ENCODE measurements at regions not wholly inside any gene's neighbourhood (a gene's known extent, or its start where the extent isn't known, plus 50 kb on each side); places are given as distances from the start of the nearest gene placed in this dataset.

GRCh38 chr4:138919094-138919936 is 96.3 kb upstream of the NOCT start:
- FAIRE-seq: no peak

GRCh38 chr4:138918169-138918869 is 97.3 kb upstream of the NOCT start:
- FAIRE-seq: no peak

- no peak for FAIRE-seq
These were observed 98.8 kb upstream of the NOCT start for GRCh38 chr4:138916763-138917162.

DNA sequence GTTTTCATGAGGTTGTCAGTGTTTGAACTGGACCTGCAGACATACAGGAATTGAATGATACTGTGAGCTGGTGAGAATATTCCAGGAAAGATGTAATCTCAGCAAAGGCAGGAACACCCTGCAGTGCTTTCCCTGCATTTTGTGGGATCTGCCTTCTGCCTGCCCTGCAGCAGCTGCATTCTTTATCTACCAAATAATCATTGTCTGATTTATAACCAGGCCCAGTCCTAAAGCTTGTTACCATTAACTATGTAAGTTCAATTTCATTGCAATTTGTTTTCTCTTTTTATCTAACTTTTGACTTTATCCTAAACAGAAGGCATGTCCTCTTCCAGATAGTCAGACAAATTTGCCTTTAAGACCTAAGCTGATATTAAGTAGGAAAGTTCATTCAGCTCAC is 99.8 kb upstream of the NOCT start:
- no peak for FAIRE-seq

DNA sequence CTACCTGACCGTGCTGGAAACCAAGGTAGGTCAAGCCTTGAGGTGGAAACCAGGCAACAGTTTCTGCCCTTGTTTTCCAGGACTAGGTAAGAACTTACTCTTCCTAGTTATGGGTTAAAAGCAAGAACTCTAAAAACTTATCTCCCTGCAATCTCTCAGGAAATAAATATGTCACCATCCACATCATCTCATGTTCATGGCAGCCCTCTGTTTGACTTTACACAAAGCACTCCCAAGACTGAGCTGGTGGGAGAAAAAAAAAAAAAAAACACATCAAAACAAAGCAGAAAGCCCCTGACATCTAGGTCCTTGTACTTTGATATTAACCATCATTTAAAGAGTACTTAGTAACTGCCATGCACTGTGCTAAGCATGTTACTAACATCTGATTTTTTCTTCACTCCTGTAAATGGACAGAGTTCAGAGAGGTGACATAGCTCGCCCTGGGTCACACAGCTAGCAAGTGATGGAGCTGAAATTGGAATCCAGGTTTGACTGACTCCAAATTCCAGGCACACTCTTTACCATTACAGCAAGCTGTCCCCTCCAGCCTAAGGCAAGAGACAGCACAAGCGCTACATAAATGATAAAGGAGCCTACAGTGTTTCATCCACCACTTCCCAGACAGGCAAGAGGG is 102.8 kb upstream of the NOCT start:
- FAIRE-seq: no peak

DNA sequence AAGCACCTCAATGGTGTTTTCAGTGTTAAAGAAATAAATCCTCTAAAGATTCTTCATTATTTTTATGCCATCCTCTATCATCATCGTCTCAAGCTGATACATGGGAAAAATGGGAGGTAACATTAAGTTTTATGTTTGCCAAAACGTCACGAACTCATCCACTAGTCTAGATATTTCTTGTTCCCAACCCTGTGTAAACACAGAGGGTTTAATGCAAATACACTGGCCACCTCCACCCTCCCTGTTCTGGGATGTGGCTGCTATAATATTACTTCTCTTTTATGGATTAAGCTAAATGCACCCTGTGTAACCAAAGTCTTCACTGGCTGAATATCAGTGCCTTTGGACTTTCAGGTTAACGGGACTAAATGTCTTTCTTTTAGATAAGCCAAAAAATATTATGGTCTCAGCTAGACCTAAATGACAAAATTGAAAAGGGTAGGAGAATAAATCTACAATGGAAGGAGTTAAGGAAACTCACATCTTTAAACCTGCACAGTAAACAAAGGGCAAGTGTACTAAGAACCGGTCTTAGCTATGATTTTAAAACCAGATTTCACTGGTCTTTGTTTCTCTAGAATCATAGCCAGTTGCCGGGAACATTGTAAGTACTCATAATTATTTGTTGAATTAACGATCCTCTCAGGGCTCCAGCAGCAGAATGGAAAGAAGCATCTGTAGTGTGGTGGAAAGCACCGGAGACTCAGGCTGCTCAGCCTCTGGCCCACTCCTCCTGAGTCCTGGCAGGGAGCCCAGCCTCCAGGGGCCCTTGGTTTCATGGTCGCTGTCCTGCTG is 103.5 kb upstream of the NOCT start:
- no peak for FAIRE-seq

DNA sequence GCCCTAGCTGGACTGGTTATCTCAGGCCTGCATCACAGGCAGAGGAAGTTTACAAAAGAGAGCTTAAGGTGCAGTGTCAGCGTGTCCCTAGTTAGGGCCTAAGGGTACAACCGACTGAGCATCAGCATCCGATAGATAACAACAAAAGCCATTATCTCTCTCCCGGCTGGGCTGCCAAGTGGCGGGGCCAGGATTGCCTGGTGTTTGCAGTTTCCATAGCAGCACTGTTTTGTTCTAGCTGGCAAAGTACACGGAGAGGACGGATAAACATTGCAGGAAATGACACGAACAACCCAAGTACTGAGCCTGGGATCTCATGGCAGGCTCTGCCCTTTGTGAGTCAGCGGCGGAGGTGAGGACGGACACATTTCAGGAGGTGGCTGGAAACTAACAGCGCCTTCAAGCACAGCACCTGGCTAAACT is 104.7 kb upstream of the NOCT start:
- FAIRE-seq: no peak

GRCh38 chr4:138910195-138910913 is 105.2 kb upstream of the NOCT start:
- FAIRE-seq: no peak

DNA sequence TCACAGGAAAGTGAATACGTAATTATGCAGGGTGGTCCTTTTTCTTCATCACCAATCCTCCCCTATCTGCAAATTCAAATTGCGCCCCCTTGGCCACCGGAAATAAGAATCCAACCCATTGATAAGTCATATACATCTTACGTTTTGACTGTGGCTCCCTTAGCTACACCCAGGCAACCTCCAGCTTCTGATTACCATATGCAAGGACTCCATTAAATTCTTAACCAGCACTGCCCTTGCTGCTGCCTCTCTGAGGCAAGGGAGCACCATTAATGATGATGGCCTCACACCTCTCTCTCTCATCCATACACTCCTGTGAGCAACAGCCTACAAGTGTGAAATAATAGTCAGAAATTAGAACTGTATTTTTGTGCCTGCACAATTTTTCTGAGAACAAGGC is 106.0 kb upstream of the NOCT start:
- no peak for FAIRE-seq

GRCh38 chr4:138908134-138908533 is 107.4 kb upstream of the NOCT start:
- FAIRE-seq: no peak

GRCh38 chr4:138907174-138907573 is 108.4 kb upstream of the NOCT start:
- FAIRE-seq: no peak

GRCh38 chr4:138904793-138905192 is 110.8 kb upstream of the NOCT start:
- FAIRE-seq: no peak

GRCh38 chr4:138903185-138903584 is 112.4 kb upstream of the NOCT start:
- FAIRE-seq: no peak

DNA sequence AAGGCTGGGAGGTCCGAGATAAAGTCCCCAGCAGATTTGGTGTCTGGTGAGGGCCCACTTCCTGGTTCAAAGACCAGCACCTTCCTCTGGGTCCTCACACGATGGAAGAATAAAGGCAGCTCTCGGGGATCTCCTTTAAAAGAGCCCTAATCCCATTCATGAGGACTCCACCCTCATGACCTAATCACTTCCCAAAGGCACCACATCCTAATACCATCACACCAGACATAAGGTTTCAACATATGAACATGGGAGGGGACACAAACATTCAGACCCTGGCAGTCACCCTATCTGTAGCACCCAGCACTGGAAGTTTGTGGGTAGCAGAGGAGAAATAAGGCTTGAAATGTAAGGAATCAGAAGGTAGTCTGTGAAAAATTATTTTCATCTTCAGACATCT is 112.9 kb upstream of the NOCT start:
- no peak for FAIRE-seq

GRCh38 chr4:138901177-138901576 is 114.4 kb upstream of the NOCT start:
- FAIRE-seq: no peak

DNA sequence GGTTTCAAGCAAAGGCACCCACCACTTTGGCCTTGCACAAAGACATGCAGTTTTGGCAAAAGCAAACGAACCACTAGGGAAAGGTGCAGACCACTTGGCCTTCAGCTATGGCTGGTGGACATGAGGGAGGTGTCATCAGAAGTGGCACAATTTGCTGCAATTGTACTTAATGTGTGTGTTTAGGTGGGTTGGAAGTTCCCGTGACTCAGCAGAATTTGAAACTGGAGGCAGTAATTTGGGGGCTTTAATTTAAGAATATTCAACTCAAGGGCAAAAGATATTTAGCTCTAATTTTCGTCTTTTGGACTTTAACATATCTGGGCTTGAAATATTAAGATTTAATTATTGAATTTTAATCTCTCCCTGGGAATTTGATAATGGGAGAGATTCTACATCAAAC is 115.6 kb upstream of the NOCT start:
- no peak for FAIRE-seq

DNA sequence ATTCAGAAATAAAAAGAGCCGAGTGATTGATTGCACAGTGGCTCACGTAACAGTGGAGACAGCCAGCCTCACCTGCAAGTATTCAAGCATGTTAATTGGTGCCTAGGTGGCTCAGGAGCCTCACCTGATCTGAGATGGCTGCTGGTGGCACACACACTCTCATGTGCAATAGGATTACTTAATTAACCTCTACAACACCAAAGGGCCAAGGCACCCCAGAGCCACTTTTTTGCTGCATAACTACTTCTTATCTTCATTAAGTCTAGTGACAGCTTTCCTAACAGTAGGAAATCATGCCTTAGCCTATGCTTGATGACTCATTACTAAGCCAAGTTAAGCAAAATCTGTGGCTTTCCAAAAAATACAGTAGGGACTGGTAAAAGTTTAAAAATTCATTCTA is 117.3 kb upstream of the NOCT start:
- no peak for FAIRE-seq

DNA sequence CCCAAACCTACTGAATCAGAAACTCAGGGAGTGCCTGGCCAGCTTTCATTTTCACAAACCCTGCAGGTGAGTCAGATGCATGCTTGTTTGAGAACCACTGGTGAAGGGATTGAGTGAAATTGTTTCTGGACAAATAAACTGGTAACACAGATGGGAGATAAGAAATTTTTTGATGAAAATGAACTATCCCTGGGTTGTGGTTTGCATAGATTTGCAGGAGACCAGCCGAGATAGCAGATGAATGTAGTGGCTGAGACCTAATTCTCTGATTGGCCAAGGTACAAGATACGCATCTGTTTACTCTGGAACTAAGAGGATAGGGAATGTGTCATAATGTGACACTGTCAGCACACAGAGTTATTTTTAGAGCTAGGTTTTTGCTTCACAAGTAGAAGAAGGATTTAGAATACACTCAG is 117.8 kb upstream of the NOCT start:
- FAIRE-seq: no peak

DNA sequence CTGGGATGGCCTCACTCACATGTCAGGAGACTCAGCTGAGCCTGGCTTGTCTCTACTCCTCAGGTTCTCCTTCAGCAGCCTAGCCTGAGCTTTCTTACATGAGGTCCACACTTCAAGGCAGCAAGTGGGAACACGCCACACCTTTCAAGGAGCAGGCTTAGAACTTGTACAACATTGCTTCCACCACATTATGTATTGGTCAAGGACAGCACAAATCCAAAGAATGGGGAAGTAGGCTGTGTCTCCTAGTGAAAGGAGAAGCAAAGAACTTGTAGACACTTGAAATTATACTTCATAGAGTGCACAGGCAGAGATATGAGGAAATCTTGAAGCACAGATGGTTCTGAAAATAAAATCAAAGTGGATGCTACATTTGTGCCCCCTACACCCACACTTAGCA is 120.9 kb upstream of the NOCT start:
- FAIRE-seq: no peak

DNA sequence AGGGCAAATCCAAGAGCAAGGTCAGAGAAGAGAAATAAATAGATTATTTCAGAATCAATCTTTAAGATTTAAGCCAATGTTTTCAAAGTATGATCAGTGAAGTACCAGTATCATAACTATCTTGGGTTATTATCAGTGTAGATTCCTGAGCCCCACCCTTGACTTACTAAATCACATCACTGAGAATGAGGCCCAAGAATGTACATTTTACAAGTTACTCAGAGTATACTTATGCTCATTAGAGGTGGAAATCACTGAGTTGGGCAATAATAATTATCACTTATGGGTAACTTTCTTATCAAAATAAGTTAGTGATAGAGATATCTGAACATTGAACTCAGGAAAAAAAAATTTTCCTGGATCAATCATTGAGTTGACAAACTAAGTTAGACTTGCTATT is 121.6 kb upstream of the NOCT start:
- FAIRE-seq: no peak

- no peak for FAIRE-seq
These were observed 122.8 kb upstream of the NOCT start for GRCh38 chr4:138892483-138893407.

Measured in endometrium (tissue), 2 donors.